ENCODE measurements at regions not wholly inside any gene's neighbourhood (a gene's known extent, or its start where the extent isn't known, plus 50 kb on each side); places are given as distances from the start of the nearest gene placed in this dataset.

DNA sequence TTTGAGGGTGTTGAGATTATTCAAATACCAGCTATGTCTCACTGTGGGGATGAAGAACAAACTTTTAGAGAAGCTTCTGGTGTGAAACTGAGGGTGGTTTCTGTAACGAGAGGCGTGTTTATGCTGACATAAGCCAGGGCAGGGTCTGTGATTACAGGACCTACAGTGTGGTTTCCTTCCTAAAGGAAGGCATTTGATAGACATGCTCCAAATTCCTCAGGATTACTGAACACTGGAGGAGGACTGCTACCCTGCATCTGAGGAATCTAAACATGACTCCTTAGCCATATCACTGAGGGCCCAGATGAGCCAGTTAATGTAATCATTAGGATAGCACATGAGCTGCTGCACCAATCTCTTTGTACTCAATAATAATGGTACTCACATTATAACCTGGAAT is 328.4 kb upstream of the UMPS start:
- H4K20me1 ChIP-seq (ENCODE audit: insufficient read depth, low read length) = no peaks in the 10 kb centered on the region
- Mint-ChIP-seq H3K36me3 (no peaks in the 10 kb centered on the region), H3K27me3 (ENCODE audit: low read depth in 3 of 3) (peaks cover 4 to 6% (median 5%) of the 10 kb centered on the region in 3 donors), H3K27ac (no peak overlapping the region), H3K4me1 (no peaks in the 10 kb centered on the region), H3K4me3 (no peak overlapping the region), H3K9me3 (peaks cover 0 to 2% (median 0%) of the 10 kb centered on the region in 7 donors)
- H3K4me1 ChIP-seq (ENCODE audit: control insufficient read depth in 1 of 2, insufficient read depth in 2 of 2, low read length in 2 of 2) = no peaks in the 10 kb centered on the region
- DNase-seq = no peak
- no peak overlapping the region for H3K27ac ChIP-seq (ENCODE audit: low read depth in 1 of 2, low read length in 2 of 2)
- no peaks in the 10 kb centered on the region for H3K79me2 ChIP-seq (ENCODE audit: insufficient read depth, low read length)
- no peaks in the 10 kb centered on the region for H3K27me3 ChIP-seq (ENCODE audit: control insufficient read depth in 2 of 2, insufficient read depth in 2 of 2, low read length in 2 of 2)
- H3K4me2 ChIP-seq (replicated peaks; ENCODE audit: extremely low read depth, low read length, poor library complexity, severe bottlenecking) = no peak overlapping the region
- H3K9me3 ChIP-seq (replicated peaks in 1 of 2; ENCODE audit: control insufficient read depth in 1 of 2, insufficient read depth in 1 of 2, low read length in 2 of 2) = no peaks in the 10 kb centered on the region
- intact Hi-C loops (cut with micrococcal nuclease) = no loop called here
- H3K9ac ChIP-seq (ENCODE audit: insufficient read depth, low read length, poor library complexity, severe bottlenecking) = no peak overlapping the region
- H3K4me3 ChIP-seq (replicated peaks in 1 of 3; ENCODE audit: low read depth in 2 of 3, low read length in 3 of 3) = no peak overlapping the region
- TF ChIP-seq, protein P1, sequence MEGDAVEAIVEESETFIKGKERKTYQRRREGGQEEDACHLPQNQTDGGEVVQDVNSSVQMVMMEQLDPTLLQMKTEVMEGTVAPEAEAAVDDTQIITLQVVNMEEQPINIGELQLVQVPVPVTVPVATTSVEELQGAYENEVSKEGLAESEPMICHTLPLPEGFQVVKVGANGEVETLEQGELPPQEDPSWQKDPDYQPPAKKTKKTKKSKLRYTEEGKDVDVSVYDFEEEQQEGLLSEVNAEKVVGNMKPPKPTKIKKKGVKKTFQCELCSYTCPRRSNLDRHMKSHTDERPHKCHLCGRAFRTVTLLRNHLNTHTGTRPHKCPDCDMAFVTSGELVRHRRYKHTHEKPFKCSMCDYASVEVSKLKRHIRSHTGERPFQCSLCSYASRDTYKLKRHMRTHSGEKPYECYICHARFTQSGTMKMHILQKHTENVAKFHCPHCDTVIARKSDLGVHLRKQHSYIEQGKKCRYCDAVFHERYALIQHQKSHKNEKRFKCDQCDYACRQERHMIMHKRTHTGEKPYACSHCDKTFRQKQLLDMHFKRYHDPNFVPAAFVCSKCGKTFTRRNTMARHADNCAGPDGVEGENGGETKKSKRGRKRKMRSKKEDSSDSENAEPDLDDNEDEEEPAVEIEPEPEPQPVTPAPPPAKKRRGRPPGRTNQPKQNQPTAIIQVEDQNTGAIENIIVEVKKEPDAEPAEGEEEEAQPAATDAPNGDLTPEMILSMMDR (IDR thresholded peaks at IDR 0.05) = no peak
- H3K36me3 ChIP-seq (replicated peaks in 1 of 2; ENCODE audit: control insufficient read depth in 1 of 2, insufficient read depth in 2 of 2, low read length in 2 of 2) = no peaks in the 10 kb centered on the region
- H2AFZ ChIP-seq (ENCODE audit: insufficient read depth, low read depth, low read length, poor library complexity, severe bottlenecking) = no peak overlapping the region
- whole genome bisulfite sequencing (ENCODE audit: insufficient coverage) = no CpG with 5 or more reads among the region's 2 CpGs

DNA sequence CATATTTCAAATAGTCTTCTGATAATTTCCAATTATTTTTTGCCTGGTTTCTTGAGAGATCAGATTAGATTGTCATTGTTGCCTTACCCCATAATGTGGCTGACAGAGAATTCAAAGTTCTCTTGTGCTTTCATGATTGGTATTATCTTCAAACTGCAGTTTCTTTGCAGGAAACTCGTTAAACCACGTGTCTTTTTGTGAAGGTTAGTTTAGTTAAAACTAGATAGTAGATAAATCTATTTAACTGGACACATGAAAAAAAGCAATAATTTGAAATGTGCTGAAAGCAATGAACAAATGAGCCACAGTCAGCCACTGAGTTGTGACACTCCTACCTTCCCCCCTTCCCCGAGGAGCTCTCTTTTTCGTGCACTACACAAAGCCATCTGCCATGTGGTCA is 327.5 kb upstream of the UMPS start:
- Histone ChIP-seq H2AFZ (ENCODE audit: insufficient read depth, low read depth, low read length, poor library complexity, severe bottlenecking) (no peak overlapping the region), H3K9me3 (replicated peaks in 1 of 2; ENCODE audit: control insufficient read depth in 1 of 2, insufficient read depth in 1 of 2, low read length in 2 of 2) (no peaks in the 10 kb centered on the region), H3K36me3 (replicated peaks in 1 of 2; ENCODE audit: control insufficient read depth in 1 of 2, insufficient read depth in 2 of 2, low read length in 2 of 2) (no peaks in the 10 kb centered on the region), H3K27me3 (ENCODE audit: control insufficient read depth in 2 of 2, insufficient read depth in 2 of 2, low read length in 2 of 2) (no peaks in the 10 kb centered on the region), H3K79me2 (ENCODE audit: insufficient read depth, low read length) (no peaks in the 10 kb centered on the region), H3K4me2 (replicated peaks; ENCODE audit: extremely low read depth, low read length, poor library complexity, severe bottlenecking) (no peak overlapping the region), H3K4me1 (ENCODE audit: control insufficient read depth in 1 of 2, insufficient read depth in 2 of 2, low read length in 2 of 2) (no peaks in the 10 kb centered on the region), H3K9ac (ENCODE audit: insufficient read depth, low read length, poor library complexity, severe bottlenecking) (no peak overlapping the region), H3K27ac (ENCODE audit: low read depth in 1 of 2, low read length in 2 of 2) (no peak overlapping the region), H4K20me1 (ENCODE audit: insufficient read depth, low read length) (no peaks in the 10 kb centered on the region), H3K4me3 (replicated peaks in 1 of 3; ENCODE audit: low read depth in 2 of 3, low read length in 3 of 3) (no peak overlapping the region)
- intact Hi-C loops (cut with micrococcal nuclease) = no loop called here
- no peaks in the 10 kb centered on the region for H3K4me1 Mint-ChIP-seq
- TF ChIP-seq, protein P1 (IDR thresholded peaks at IDR 0.05) = no peak
- no CpG with 5 or more reads among the region's 4 CpGs for WGBS (ENCODE audit: insufficient coverage)
- DNase-seq = no peak
- no peak overlapping the region for H3K4me3 Mint-ChIP-seq
- no peaks in the 10 kb centered on the region for H3K36me3 Mint-ChIP-seq
- peaks cover 2 to 5% (median 5%) of the 10 kb centered on the region in 3 donors for H3K27me3 Mint-ChIP-seq (ENCODE audit: low read depth in 3 of 3)
- H3K27ac Mint-ChIP-seq = no peak overlapping the region
- H3K9me3 Mint-ChIP-seq = peaks cover 0 to 2% (median 0%) of the 10 kb centered on the region in 7 donors

All from CD14-positive monocyte (primary cell).